GM21390 (cell line): ENCODE measurements at regions not wholly inside any gene's neighbourhood (a gene's known extent, or its start where the extent isn't known, plus 50 kb on each side); places are given as distances from the start of the nearest gene placed in this dataset.
"Not testable (repeated sequence)": the region's sequence is repeated elsewhere in the genome, so short reads cannot be mapped to it uniquely, and the experiment has no call there.

Experiments
- ATAC-seq: cut with Tn5 transposase; IDR thresholded peaks from one replicate; pipeline ENCODE4 v1.9.1; 2021; ENCODE audit not compliant: unreplicated experiment

GRCh38 chr6:82118150-82118562, 129.4 kb downstream of the IBTK start:
- ATAC-seq: no peak

- no peak for ATAC-seq
Observed at GRCh38 chr6:82114748-82115147, 132.8 kb downstream of the IBTK start.

GRCh38 chr6:82113231-82113630, 134.3 kb downstream of the IBTK start:
- ATAC-seq: no peak

- no peak for ATAC-seq
Observed at GRCh38 chr6:82111818-82112217, 135.7 kb downstream of the IBTK start.

- ATAC-seq: no peak
Observed at GRCh38 chr6:82111114-82111513, 136.4 kb downstream of the IBTK start.

GRCh38 chr6:82103171-82103570, 144.4 kb downstream of the IBTK start:
- ATAC-seq: not testable (repeated sequence)

GRCh38 chr6:82101374-82102114, 146.0 kb downstream of the IBTK start:
- not testable (repeated sequence) for ATAC-seq

- ATAC-seq: not testable (repeated sequence)
Observed at GRCh38 chr6:82100763-82101162, 146.8 kb downstream of the IBTK start.

GRCh38 chr6:82097676-82098075, 149.9 kb downstream of the IBTK start:
- ATAC-seq: no peak

GRCh38 chr6:82095091-82095490, 152.5 kb downstream of the IBTK start:
- ATAC-seq: no peak

- no peak for ATAC-seq
Observed at GRCh38 chr6:82094166-82094806, 153.3 kb downstream of the IBTK start.

GRCh38 chr6:82088978-82089771, 158.4 kb downstream of the IBTK start:
- ATAC-seq: no peak

GRCh38 chr6:82086944-82087343, 160.6 kb downstream of the IBTK start:
- ATAC-seq: no peak

- no peak for ATAC-seq
Observed at GRCh38 chr6:82085701-82086100, 161.8 kb downstream of the IBTK start.

- ATAC-seq: no peak
Observed at GRCh38 chr6:82084324-82084920, 163.1 kb downstream of the IBTK start.

GRCh38 chr6:82083646-82084045, 163.9 kb downstream of the IBTK start:
- no peak for ATAC-seq

- ATAC-seq: no peak
Observed at GRCh38 chr6:82080767-82081166, 166.8 kb downstream of the IBTK start.

- ATAC-seq: no peak
Observed at GRCh38 chr6:82078286-82078908, 169.1 kb downstream of the IBTK start.

GRCh38 chr6:82076916-82077315, 170.6 kb downstream of the IBTK start:
- ATAC-seq: no peak

GRCh38 chr6:82074556-82074955, 173.0 kb downstream of the IBTK start:
- ATAC-seq: no peak

- no peak for ATAC-seq
Observed at GRCh38 chr6:82073484-82073883, 174.1 kb downstream of the IBTK start.
